ENCODE measurements at regions not wholly inside any gene's neighbourhood (a gene's known extent, or its start where the extent isn't known, plus 50 kb on each side); places are given as distances from the start of the nearest gene placed in this dataset.

GRCh38 chr14:53764846-53765245, 191.8 kb downstream of the BMP4 start:
- Histone ChIP-seq H3K9me3 (peaks cover 0 to 7% (median 0%) of the 10 kb centered on the region in 4 donors), H3K4me1 (no peaks in the 10 kb centered on the region), H3K27ac (no peak overlapping the region), H3K36me3 (no peaks in the 10 kb centered on the region), H3K27me3 (no peaks in the 10 kb centered on the region), H3K4me3 (no peak overlapping the region)
- 89 to 98% methylated on average over 1 of the region's 1 CpG for WGBS, 2 donors
- TF ChIP-seq POLR2A (IDR thresholded peaks at IDR 0.05) = no peak
- TF ChIP-seq CTCF (IDR thresholded peaks at IDR 0.05) = no peak
- TF ChIP-seq EP300 (IDR thresholded peaks at IDR 0.05) = no peak
- DNase-seq (ENCODE audit: low spot score in 2 of 2) = no peak

- Histone ChIP-seq H3K4me3 (no peak overlapping the region), H3K9me3 (peaks cover 0 to 7% (median 0%) of the 10 kb centered on the region in 4 donors), H3K27me3 (no peaks in the 10 kb centered on the region), H3K27ac (no peak overlapping the region), H3K36me3 (no peaks in the 10 kb centered on the region), H3K4me1 (no peaks in the 10 kb centered on the region)
- 84 to 88% methylated on average over 2 of the region's 2 CpGs for WGBS, 2 donors
- TF ChIP-seq EP300 (IDR thresholded peaks at IDR 0.05) = no peak
- no peak for TF ChIP-seq CTCF (IDR thresholded peaks at IDR 0.05)
- TF ChIP-seq POLR2A (IDR thresholded peaks at IDR 0.05) = no peak
- DNase-seq (ENCODE audit: low spot score in 2 of 2) = no peak
Measured at GRCh38 chr14:53758141-53758540, 198.5 kb downstream of the BMP4 start.

DNA sequence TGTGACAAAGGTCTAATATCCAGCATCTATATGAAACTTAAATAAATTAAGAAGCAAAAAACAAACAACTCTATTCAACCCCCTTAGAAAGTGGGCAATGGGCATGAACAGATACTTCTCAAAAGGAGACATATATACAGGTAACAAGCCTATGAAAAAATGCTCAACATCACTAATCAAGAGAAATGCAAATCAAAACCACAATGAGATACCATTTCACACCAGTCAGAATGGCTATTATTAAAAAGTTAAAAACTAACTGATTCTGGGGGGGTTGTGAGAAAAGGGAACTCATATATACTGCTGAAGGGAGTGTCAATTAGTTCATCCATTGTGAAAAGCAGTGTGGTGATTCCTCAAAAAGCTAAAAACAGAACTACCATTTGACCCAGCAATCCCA, 198.9 kb downstream of the BMP4 start:
- Histone ChIP-seq H3K4me1 (no peaks in the 10 kb centered on the region), H3K9me3 (peaks cover 0 to 7% (median 0%) of the 10 kb centered on the region in 4 donors), H3K36me3 (no peaks in the 10 kb centered on the region), H3K27me3 (no peaks in the 10 kb centered on the region), H3K4me3 (no peak overlapping the region), H3K27ac (no peak overlapping the region)
- DNase-seq (ENCODE audit: low spot score in 2 of 2) = no peak
- TF ChIP-seq POLR2A (IDR thresholded peaks at IDR 0.05) (no peak), CTCF (IDR thresholded peaks at IDR 0.05) (no peak), EP300 (IDR thresholded peaks at IDR 0.05) (no peak)

GRCh38 chr14:53751650-53752049, 205.0 kb downstream of the BMP4 start:
- no peaks in the 10 kb centered on the region for H3K36me3 ChIP-seq
- WGBS, 2 donors = 85 to 92% methylated on average over 3 of the region's 3 CpGs

GRCh38 chr14:53748691-53749090, 207.9 kb downstream of the BMP4 start:
- H3K27me3 ChIP-seq = no peaks in the 10 kb centered on the region
- WGBS, 2 donors = 52 to 75% methylated on average over 1 of the region's 1 CpG
- TF ChIP-seq CTCF (IDR thresholded peaks at IDR 0.05) (no peak), POLR2A (IDR thresholded peaks at IDR 0.05) (no peak)

More at GRCh38 chr14:53751650-53752049, 205.0 kb downstream of the BMP4 start:
- no peak for TF ChIP-seq CTCF (IDR thresholded peaks at IDR 0.05)
- no peak for TF ChIP-seq POLR2A (IDR thresholded peaks at IDR 0.05)
- TF ChIP-seq EP300 (IDR thresholded peaks at IDR 0.05) = no peak
- no peaks in the 10 kb centered on the region for H3K4me1 ChIP-seq
- no peak for DNase-seq (ENCODE audit: low spot score in 2 of 2)
- H3K9me3 ChIP-seq = no peaks in the 10 kb centered on the region
- no peaks in the 10 kb centered on the region for H3K27me3 ChIP-seq
- no peak overlapping the region for H3K4me3 ChIP-seq
- no peak overlapping the region for H3K27ac ChIP-seq

More at GRCh38 chr14:53748691-53749090, 207.9 kb downstream of the BMP4 start:
- Histone ChIP-seq H3K4me3 (no peak overlapping the region), H3K27ac (no peak overlapping the region), H3K9me3 (no peaks in the 10 kb centered on the region), H3K36me3 (no peaks in the 10 kb centered on the region), H3K4me1 (no peaks in the 10 kb centered on the region)
- DNase-seq (ENCODE audit: low spot score in 2 of 2) = no peak
